Stimulated activated CD8-positive, alpha-beta memory T cell treated with anti-CD3 and anti-CD28 coated beads, Interleukin-15, amount 100 ng/mL, for 24 hours (primary cell): ENCODE measurements at regions not wholly inside any gene's neighbourhood (a gene's known extent, or its start where the extent isn't known, plus 50 kb on each side); places are given as distances from the start of the nearest gene placed in this dataset.

Experiments
- DNase-seq: peaks from one replicate; pipeline ENCODE4 v3.0.0-alpha.2; 2020; ENCODE audit warnings: low read depth

DNA sequence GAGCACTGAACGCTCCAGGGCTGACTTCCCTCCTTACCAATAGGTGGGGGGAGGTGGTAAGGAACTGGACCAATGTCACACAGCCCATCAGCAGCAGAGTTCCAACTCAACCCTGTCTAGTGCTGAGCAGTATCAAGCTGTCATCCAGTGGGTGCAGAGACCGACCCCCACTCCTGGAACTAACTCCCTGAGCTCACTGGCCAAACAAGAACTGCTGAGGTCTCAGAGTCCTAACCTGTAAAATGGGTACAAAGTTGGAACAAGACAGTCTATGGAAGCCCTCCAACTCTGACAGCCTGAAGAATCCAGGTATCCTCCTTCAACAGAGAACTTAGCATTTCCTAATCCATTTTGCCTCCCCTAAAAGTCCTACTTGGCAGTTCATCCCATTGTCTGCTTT, 91.1 kb upstream of the CLMN start:
- DNase-seq: no peak

DNA sequence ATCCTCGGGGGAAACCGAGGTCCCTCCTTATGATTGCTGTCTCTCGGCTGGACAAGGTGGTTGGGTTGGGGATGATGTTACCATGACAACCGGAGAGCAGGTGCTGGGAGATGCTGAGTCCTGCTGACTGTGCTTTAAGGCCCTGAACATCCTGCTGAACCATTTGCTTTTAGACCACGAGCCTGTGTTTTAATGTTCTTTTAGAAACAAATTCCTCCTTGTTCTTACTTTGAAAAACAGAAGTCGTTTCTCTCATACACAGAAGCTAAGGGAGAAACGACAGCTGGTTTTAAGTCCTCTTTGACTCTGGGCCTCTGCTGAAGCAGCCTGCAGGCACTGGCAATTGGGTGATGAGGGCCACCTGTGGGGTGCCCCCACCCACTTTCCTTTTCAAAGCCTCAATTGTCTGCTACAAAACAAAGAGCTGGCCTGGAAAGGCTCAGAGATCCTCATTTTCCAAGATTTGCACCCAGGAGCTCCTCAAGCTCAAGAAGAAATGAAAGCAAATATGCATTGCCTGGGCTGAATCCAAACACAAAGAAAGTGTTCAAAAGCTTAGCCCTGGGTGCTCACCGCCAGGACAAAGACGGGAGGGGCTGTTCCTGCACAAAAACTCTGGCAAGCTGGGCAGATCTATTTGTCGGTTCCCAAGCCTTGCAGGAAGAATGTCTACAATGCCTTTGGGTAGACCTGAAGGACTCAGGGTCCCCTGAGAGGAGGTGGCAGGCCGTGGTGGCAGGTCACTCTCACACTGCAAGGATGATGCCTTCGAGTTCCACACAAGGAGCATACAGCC, 90.0 kb upstream of the CLMN start:
- DNase-seq: no peak

DNA sequence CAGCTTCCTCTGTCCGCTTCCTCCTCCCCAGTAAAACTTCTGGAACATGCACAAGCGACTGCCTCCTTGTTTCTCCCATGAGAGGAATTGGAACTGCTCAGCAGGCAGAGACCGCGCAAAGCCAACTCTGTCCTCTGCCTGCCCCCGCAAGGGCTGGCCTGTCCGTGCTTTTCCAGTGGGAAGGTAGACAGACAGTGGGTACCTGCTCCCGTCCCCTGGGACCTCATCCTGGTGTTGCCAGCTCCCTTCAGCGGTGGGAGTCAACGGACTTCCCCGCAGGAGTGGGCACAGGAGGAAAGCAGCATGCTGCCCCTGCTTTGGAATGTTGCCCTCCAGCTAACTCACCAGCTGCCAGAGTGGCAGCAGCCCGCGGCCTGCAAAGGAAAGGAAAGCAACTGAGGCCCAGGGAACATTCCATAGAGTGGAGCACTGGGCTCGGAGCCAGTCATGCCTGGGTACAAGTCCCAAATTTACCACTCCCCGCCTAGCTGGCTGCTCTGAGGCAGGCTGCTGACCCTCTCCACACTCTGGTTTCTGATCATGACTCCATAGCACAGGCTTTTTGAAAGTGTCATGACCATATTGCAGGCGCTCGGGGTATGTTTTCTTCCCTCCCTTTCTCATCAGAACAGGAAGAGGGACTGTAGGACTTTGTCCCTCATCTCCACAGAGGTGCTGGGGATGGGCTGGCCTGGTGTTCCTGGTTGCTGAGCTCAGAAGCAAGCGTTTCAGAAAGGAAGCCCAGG, 89.2 kb upstream of the CLMN start:
- no peak for DNase-seq

DNA sequence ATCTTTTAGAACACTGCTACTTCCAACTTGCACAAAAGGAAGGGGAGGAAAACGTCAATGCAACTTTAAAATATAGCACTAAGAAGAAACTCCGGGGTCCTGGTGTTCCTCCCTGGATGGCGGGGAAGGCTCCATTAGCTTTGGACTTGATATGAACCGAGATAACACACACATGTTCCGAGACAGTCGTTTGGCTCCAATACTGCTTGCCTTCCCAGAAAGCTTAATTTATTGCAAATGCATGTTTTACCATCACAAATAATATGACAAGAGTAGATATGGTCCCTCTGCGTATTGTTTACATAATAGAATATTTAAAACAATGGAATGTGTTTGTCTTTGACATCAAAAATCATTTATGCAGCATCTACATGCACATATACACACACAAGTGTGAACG, 87.6 kb upstream of the CLMN start:
- no peak for DNase-seq

DNA sequence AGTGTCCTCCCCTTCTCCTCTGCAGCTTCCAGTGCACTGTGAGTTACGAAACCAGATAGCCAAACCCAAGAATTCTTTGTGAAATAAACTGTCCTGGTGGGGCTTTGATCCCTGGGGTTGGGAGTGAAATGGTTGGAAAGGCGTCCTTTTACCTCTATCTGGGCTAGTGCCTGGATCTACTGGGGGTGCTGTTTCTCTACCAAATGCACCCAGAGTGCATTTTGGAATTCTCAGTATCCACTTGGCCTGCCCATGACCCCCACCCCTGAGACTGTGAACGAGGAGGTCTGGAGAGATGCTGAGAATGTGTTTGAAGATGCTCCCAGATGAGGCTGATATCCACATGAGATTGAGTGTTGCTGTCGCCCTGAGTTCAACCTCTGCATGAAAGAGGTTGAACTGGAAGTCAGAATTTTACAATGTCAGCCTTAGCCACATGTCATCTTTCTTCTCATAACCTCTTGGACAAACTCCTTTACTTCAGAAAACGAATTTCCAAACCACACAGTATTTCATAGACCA, 87.1 kb upstream of the CLMN start:
- DNase-seq: no peak

DNA sequence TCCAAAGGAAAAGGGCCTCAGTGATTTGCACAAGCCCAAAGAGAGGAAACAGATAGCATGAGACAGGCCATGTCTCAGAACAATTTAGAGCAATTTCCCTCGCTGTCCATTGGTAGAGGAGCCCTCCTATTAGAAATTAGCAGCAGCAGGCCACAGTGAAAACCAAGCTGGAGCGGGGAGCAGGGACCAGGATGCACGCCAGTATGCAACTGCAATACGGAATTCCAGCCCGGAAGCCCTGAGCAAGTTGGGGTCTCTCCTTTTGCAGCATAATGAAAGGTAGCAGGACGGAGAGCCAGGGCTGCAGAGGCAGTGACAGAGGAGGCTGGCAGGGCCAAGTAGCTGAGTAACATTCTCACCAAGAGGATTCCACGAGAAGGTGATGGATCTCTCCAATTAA, 84.9 kb upstream of the CLMN start:
- no peak for DNase-seq

DNA sequence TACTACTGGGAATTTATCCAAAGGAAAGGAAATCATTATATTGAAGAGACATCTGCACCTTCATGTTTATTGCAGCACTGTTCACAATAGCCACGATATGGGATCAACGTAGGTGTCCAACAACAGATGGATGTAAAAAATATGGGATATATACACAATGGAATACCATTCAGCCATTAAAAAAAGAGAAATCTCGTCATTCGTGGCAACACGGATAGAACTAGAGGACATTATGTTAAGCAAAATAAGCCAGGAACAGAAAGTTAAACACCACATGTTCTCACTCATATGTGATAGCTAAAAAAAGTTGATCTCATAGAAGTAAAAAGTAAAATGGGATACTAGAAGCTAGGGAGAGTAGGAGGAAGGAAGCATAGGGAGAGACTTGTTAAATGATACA, 82.9 kb upstream of the CLMN start:
- no peak for DNase-seq

DNA sequence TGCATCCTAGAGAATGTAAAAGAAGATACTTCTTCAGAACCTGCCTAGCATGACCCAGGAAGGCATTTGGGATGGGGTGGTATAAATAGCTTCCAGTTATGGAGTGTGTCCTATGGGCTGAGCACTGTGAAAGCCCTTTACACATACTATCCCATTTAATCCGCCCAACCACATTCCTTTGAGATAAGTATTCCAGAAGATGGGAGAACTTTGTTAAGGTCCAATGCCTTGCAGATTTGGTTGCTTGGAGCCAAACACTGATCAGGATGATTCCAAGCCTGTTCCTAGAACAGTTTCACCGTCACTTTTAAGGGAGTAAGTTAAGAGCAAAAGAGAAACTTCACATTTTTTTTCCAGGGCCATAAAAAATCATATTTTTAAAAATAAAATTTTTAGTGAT, 82.5 kb upstream of the CLMN start:
- DNase-seq: no peak

DNA sequence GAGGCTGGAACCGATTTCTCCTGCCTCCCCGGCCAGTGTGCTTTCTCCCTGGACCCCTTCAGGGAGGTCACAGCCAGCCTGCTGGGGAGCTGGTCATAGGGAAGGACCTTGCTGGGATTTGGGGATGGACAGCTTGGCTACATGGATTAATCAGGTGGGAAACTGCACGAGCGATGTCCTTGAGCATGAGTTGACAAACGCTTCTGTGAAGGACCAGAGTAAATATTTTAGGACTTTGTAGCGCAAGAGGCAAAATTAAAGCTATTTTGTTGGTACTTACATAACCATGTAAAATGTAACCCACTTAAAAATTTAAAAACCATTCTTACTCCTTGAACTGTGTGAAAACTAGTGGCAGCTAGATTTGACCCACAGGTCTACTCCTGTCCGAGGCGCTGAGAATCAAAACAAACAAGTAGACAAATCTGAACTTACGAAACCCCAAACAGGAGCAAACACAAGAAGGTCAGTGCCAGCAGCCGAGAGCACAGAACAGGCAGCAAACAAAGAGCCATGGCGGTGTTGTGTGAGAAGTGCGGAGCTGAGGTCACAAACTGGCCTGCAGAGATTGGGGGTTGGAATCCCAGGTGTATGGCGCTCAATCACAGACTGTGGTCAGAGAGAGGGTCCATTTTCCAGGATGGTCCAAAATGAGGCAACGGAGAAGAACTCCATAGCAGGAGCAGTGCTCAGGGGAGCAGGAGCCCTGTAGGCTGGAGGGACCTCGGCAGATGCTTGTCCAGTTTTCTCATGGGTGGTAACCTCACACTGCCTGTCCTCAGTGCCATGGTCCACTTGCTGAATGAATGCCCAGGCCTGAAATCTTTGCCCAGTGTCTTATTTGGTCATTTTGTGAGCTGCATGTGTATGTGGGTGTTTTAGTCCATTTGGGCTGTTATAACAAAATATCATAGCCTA, 79.2 kb upstream of the CLMN start:
- no peak for DNase-seq

DNA sequence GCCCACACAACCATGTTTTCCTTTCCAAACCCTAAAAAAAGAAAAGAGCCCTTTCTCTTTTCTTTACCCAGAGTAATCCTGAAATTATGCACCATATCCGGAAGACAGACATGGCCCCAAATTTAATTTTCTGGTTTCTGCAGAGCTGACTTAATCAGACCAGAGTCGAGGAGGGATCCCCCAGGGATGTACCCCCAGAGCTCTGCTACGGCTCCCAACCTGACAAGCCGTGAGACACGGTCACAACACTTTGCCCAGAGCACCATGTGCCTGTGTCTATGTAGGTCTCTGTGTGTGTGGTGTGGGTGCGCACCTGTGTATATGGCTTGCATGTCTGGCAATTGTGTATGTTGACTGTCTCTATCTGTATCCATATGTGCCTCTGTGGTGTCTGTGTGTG, 77.6 kb upstream of the CLMN start:
- DNase-seq: no peak

DNA sequence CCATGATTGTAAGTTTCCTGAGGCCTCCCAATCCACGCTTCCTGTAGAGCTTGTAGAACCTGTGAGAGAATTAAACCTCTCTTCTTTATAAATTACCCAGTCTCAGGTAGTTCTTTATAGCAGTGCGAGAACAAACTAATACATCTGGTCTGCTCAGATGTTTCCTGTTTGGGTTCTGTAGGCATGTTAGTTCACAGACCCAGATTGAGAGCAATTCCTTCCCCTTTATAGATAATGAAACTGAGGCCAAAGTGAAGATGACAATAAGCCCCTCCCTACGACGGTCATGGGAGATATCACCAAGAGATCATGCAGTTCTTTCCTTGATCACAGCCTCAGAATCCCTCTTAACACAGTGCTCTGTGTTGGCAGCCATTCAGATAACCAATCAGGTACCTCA, 76.5 kb upstream of the CLMN start:
- DNase-seq: no peak

DNA sequence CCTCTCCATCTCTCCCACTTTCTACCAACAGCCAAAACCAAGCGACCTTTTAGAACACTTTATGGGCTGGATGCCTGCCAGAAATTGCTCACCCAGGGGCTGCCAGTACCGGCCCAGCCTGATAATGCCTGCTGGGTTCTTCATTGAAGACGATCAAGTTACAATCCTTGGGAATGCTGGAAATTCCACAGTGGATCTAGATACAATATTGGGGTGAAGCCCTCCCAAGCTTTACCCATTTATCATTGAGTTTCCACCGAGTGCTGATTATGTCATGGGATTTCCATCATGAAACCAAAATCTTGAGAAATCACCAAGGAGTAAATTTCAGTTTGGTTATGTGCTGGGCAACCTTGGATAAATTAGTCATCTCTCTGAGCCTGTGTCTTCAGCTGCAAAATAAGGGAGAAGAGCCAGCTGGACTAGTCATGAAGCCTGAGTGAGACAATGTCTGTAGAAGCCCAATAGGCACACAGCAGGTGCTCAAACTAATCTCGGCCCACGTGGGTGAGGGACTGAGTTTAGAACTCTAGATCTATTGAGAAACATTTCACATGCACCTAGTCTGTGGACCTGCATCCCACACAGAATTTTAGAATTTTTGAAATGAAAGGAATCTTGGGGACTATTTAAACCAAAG, 75.5 kb upstream of the CLMN start:
- DNase-seq: no peak

DNA sequence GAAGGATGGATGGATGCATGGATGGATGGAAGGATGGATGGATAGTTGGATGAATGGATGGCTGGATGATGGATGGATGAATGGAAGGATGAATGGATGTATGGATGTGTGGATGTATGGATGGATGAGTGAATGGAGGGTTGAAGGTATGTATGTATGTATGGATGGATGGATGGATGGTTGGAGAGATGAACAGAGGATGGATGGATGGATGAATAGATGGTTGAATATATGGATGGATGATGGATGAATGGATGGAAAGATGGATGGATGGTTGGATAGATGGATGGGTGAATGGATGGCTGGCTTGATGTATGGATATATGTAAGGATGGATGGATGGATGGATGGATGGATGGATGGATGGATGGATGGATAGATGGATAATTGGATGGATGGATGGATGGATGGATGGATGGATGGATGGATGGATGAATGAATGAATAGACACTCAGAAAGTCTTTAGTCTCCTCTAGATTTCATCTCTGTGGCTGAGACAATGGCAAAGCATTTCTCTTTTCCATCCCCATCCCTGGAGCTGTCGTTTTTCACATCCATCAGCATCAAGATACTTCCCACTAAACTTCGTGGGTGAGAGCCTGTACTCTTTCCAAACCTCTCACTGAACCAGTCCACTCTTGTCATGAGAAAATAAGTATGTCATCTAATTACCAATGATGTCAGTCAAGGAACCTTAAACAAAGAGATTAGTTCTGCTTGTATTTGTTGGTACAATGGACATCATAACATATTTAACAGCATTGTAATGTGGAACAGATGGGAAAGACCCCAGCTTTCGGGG, 74.8 kb upstream of the CLMN start:
- no peak for DNase-seq

DNA sequence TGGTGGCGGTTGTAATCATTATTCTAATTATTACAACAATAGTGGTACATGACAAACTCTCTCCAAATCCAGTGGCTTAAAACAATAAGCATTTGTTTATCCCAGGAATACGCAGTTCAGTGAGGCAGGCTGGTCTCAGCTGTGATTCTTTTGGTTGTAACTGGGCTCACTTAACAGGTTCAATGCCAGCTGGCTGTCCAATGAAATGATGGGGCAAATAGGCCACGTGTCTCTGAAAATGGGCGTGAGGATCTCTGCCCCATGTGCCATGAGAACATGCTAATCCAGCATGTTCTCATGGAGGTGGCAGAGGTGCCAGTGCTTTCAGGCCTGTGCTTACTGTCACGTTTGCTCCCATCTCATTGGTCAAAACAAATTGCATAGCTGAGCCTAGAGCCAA, 73.1 kb upstream of the CLMN start:
- no peak for DNase-seq

DNA sequence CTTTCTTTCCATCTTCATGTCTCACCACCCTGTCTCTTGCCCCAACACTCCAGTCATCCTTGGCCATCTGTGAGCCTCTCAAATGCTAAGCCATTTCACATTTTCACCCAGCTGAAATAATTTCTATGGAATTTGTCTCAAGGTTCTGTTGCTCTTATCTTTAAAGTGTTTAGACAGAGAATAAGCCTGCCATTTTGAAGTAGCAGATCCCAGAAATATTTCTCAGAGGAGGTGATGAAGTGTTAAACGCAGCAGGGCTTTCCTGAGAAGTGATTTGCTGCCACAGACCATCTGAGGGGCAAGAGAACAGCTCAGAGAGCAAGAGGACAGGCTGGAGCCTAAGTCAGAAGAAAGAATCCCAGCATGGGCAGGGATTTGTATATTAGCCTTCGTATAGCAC, 71.6 kb upstream of the CLMN start:
- no peak for DNase-seq

DNA sequence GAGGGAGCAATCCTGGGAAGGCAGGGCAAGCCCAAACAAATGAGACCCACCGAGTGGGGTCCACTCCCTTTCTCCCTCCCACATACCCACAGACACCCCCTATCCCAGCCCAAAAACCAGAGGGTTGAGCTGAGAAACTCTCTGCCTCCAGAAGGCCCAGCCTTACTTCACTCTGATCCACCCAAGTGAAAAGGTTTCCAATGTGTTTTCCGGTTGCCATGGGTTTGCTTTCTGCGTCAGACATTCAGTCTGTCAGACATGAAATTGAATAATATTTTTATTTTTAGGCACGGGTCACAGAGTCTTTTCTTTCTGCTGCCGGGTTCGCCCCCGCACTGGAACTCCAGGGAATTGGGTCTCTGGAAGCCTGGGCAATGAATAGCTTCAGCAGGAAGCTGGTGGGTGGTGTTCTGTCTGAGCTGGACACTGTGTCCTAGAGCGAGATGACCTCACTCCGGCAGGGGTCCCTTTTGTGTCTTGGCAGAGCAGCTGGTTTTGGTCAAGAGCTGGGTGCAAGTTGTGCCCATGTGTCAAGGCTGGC, 69.8 kb upstream of the CLMN start:
- no peak for DNase-seq

DNA sequence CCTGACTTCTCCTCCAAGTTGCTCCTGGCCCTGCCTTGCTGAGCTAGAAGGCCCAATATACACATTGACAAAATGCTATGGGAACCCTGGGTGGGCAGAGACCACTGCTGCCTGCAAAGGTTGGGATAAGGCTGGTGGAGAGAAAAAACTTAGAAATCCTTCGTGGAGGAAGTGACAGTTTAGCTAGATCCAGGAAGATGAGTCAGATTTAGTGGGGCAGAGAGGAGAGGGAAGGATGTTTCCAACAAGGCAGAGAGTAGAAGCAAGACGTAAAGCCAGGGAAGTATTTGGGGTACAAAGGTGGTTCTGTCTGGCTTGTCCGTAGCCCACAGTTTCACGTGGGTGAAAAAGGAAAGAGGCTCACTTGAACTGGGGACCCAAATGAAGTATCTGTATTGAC, 69.0 kb upstream of the CLMN start:
- no peak for DNase-seq

DNA sequence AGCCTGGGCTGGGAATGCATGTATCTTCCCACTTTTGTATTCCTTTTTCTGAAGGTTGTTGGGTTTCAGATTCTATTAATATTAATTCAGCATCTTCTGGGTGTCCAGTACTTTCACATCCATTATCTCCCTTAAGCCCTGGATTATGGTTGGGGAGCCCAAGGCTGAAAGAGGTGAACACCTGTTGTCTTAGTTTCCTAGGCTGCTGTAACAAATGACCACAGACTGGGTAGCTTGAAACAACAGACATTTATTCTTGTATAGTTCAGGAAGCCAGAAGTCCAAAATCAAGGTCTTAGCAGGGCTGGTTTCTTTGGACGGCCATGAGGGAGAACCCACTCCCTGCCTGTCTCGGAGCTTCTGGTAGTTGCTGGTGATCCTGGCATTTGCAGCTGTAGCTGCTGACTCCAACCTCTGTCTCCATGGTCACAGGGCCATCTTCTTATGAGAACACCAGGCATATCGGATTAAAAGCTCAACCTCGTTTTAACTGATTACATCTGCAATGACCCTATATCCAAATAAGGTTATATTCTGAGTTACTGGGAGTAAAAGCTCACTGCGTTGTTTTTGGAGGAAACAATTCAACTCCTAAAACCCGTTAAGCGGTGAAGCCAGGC, 68.2 kb upstream of the CLMN start:
- no peak for DNase-seq

DNA sequence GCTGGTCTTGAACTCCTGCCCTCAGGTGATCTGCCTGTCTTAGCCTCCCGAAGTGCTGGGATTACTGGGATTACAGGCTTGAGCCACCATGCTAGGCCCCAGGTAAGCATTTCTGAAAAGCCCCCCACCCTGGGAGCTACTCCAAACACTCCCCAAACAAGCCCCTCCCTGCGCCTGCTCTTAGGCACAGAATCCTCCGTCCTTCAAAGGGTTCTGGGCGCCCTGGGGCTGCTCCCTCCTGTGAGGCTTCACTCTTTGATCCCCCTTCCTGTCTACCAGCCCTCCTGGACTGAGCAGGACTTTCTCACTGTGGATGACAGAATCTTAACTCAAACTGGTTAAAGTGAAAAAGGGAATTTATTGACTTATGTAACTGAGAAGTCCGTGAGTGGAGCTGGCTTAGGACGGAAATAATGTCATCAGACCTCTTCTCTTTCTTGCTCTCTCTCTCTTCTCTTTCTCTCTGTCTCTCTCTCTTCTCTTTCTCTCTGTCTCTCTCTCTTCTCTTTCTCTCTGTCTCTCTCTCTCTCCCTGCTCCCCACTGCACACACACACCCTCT, 66.9 kb upstream of the CLMN start:
- no peak for DNase-seq

DNA sequence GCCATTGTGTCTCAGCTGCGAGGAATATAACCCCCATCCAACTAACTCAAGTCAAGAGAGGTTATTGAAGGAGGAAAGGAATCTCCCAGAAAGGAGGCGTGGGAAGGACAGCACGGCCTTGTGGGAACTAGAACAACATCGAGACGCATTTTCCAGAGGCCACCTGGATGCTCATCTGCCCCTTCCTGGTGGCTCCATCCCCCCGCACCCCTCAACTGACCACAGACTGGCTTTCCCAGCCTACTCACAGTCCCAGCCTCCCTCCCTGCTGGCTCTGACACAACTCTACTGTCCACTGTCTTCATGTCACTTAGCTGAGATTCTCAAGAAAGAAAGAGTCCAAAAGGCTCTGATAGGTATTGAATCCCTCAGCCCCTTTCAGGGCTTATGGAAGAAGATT, 66.0 kb upstream of the CLMN start:
- no peak for DNase-seq
